ENCODE measurements at regions not wholly inside any gene's neighbourhood (a gene's known extent, or its start where the extent isn't known, plus 50 kb on each side); places are given as distances from the start of the nearest gene placed in this dataset.
"Not testable (repeated sequence)": the region's sequence is repeated elsewhere in the genome, so short reads cannot be mapped to it uniquely, and the experiment has no call there.

GRCh38 chr16:60811051-60811608 is 1225.1 kb downstream of the CDH8 start:
- no peak for DNase-seq (ENCODE audit: low read depth)
- no peak for TF ChIP-seq CTCF (IDR thresholded peaks at IDR 0.05; ENCODE audit: insufficient read depth, low read length)
- no peak overlapping the region for H3K4me3 ChIP-seq (ENCODE audit: low read depth, low read length)

- no peak for DNase-seq (ENCODE audit: low read depth)
- TF ChIP-seq CTCF (IDR thresholded peaks at IDR 0.05; ENCODE audit: insufficient read depth, low read length), result no peak
- no peak overlapping the region for H3K4me3 ChIP-seq (ENCODE audit: low read depth, low read length)
These were observed 1226.0 kb downstream of the CDH8 start for GRCh38 chr16:60810250-60810649.

GRCh38 chr16:60792437-60792836 is 1243.8 kb downstream of the CDH8 start:
- no peak for TF ChIP-seq CTCF (IDR thresholded peaks at IDR 0.05; ENCODE audit: insufficient read depth, low read length)
- DNase-seq (ENCODE audit: low read depth), result no peak
- H3K4me3 ChIP-seq (ENCODE audit: low read depth, low read length), result no peak overlapping the region

GRCh38 chr16:60788631-60789030 is 1247.6 kb downstream of the CDH8 start:
- no peak for DNase-seq (ENCODE audit: low read depth)
- no peak for TF ChIP-seq CTCF (IDR thresholded peaks at IDR 0.05; ENCODE audit: insufficient read depth, low read length)
- no peak overlapping the region for H3K4me3 ChIP-seq (ENCODE audit: low read depth, low read length)

- no peak for TF ChIP-seq CTCF (IDR thresholded peaks at IDR 0.05; ENCODE audit: insufficient read depth, low read length)
- DNase-seq (ENCODE audit: low read depth), result no peak
- H3K4me3 ChIP-seq (ENCODE audit: low read depth, low read length), result no peak overlapping the region
These were observed 1260.0 kb downstream of the CDH8 start for GRCh38 chr16:60776281-60776680.

GRCh38 chr16:60771138-60771537 is 1265.1 kb downstream of the CDH8 start:
- DNase-seq (ENCODE audit: low read depth), result no peak
- TF ChIP-seq CTCF (IDR thresholded peaks at IDR 0.05; ENCODE audit: insufficient read depth, low read length), result no peak
- no peak overlapping the region for H3K4me3 ChIP-seq (ENCODE audit: low read depth, low read length)

GRCh38 chr16:60770384-60770783 is 1265.9 kb downstream of the CDH8 start:
- not testable (repeated sequence) for H3K4me3 ChIP-seq (ENCODE audit: low read depth, low read length); DNase-seq (ENCODE audit: low read depth)
